Motor neuron (in vitro differentiated cells): ENCODE measurements at regions not wholly inside any gene's neighbourhood (a gene's known extent, or its start where the extent isn't known, plus 50 kb on each side); places are given as distances from the start of the nearest gene placed in this dataset.
"Not testable (repeated sequence)": the region's sequence is repeated elsewhere in the genome, so short reads cannot be mapped to it uniquely, and the experiment has no call there.

Experiments
- ATAC-seq, 8 experiments: fragments of 200-7000 bp; cut with Tn5 transposase; replicated peaks in 6 of 8; 2 replicates each; pipeline ENCODE4 v1.8.0; 2021; ENCODE audit warnings: mild to moderate bottlenecking in 8 of 8, moderate library complexity in 8 of 8
- H3K27ac ChIP-seq, 2 donors: fragments of 250-450 bp; sonication (Bioruptor Pico); 2 replicates each; pipeline ENCODE4 v1.9.0; 2021; ENCODE audit warnings: antibody characterized with exemption in 2 of 2, mild to moderate bottlenecking in 2 of 2, moderate library complexity in 1 of 2
- H3K4me1 ChIP-seq, 2 donors: fragments of 250-450 bp; sonication (Bioruptor Pico); replicated peaks in 1 of 2; 2 replicates each; pipeline ENCODE4 v1.6.1; 2021; ENCODE audit warnings: antibody characterized with exemption in 2 of 2, mild to moderate bottlenecking in 2 of 2, moderate library complexity in 1 of 2
- H3K4me3 ChIP-seq, 5 donors: fragments of 250-450 bp; sonication (Bioruptor Pico); 2 replicates each; pipeline ENCODE4 v1.9.0; 2021; ENCODE audit warnings: antibody characterized with exemption in 5 of 5, mild to moderate bottlenecking in 5 of 5, moderate library complexity in 4 of 5
- WGBS, 10 experiments: fragments of 450-650 bp; shearing (Covaris generic); methylation state at CpG; one replicate each; pipeline ENCODE4 v1.0.0; 2022; 5-methylcytosine and 5-hydroxymethylcytosine counted together
- in situ Hi-C, 9 experiments: fragments of 400-800 bp; cut with MboI; loops; one replicate each; pipeline ENCODE4 v1.15.0; 2021; ENCODE audit warnings: low sequenced_read_pairs in 9 of 9, low pct_unique_long_range_greater_than_20kb in 2 of 9; ENCODE audit not compliant: unreplicated experiment in 9 of 9

DNA sequence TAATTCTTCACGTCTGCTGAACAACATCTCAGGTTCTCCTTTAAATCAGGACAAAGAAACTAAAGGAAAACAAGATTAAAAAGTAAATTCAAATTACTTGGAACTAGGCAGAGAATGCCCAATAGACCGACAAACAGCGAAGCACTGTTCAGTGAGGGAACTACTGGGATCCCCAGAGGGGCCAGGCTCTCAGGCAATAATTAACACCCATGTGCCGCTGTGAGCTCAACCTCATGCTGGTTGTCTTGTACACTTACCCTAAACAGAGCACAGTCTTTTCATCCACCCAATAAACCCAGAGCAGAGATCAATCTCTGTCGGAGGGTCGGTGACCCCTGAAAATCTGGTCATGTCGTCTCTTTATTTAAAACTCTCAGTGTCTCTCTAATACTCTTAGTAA is 229.9 kb upstream of the CRIM1 start:
- H3K27ac ChIP-seq, result no peak overlapping the region
- 0 to 55% (median 16%) methylated on average over 1 to 7 of the region's 7 CpGs; no CpG with 5 or more reads in 2 of the 10 experiments for WGBS, 10 experiments
- peak in 4 of 8 experiments; percentile 39 to 76 (median 66) for ATAC-seq
- peaks cover 5 to 24% of the 10 kb centered on the region in 2 donors for H3K4me1 ChIP-seq
- in situ Hi-C loops, result no loop called here
- no peak overlapping the region for H3K4me3 ChIP-seq

DNA sequence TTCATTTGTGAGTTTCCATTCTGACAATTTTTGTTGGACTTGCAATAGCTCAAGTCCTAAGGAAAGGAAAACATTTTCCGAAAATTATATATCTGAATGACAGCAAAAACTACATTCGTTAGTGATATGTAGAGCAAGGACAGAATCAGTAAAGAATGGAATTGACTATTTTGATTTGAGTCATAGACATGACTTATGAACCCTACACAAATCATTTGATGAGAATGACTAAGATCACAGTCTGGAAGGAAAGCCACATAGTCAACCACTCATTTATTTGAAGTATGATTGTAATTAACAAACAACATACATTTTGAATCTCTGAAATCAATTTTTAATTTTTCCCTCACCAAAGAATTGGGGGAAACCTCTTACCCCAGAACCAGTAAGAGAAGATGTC is 231.6 kb upstream of the CRIM1 start:
- Histone ChIP-seq H3K4me3 (no peak overlapping the region), H3K4me1 (peaks cover 5 to 22% of the 10 kb centered on the region in 2 donors), H3K27ac (no peak overlapping the region)
- 0 to 100% (median 96%) methylated on average over 2 of the region's 2 CpGs for WGBS, 10 experiments
- ATAC-seq, result no peak
- in situ Hi-C loops, result no loop called here

DNA sequence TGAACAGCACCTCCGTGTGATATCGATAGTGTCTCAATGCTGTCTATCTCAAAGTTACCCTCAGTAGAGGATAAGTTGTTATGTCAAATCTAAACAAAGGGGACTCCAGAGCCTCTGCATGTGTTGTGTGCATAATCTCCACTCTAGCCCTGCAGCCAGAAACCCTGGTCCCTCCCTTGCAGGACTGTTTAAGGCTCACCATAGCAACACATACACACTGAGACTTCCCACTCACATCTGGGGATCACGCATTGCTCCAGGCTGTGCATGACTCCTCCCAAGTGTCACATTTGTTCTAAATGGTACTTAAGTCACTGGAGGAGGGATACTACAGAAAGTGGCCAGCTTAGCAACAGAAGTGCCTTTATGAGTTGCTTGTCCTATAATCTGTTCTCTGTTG is 258.6 kb upstream of the CRIM1 start:
- no peak overlapping the region for H3K4me3 ChIP-seq
- H3K27ac ChIP-seq, result no peak overlapping the region
- no peaks in the 10 kb centered on the region for H3K4me1 ChIP-seq
- WGBS, 10 experiments, result 0 to 100% (median 90%) methylated on average over 1 to 3 of the region's 3 CpGs; no CpG with 5 or more reads in 4 of the 10 experiments
- in situ Hi-C loops, result no loop called here
- peak; percentile 64 to 100 (median 90) for ATAC-seq

GRCh38 chr2:36091844-36092741 is 263.5 kb upstream of the CRIM1 start:
- 40 to 100% (median 87%) methylated on average over 3 to 6 of the region's 26 CpGs; no CpG with 5 or more reads in 7 of the 10 experiments for WGBS, 10 experiments
- H3K27ac ChIP-seq, H3K4me3 ChIP-seq, ATAC-seq, H3K4me1 ChIP-seq, in situ Hi-C loops: not testable (repeated sequence)

DNA sequence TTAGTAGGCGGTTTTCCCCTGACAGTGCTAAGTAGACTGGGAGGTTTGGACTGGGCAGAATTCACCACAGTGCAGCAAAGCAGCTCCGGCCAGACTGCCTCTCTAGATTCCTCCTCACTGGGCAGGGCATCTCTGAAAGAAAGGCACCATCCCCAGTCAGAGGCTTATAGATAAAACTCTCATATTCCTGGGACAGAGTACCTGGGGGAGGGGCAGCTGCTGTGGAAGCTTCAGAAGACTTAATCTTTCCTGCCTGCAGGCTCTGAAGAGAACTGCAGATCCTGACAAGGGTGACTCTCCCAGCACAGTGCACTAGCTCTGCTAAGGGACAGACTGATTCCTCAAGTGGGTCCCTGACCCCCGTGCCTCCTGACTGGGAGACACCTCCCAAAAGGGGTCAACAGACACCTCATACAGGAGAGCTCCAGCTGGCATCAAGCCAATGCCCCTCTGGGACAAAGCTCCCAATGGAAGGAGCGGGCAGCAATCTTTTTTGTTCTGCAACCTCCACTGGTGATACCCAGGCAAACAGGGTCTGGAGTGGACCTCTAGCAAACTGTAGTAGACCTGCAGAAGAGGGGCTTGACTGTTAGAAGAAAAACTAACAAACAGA is 266.8 kb upstream of the CRIM1 start:
- Histone ChIP-seq H3K4me1 (no peaks in the 10 kb centered on the region), H3K27ac (no peak overlapping the region), H3K4me3 (no peak overlapping the region)
- WGBS, 10 experiments, result 0 to 100% (median 86%) methylated on average over 1 to 3 of the region's 4 CpGs; no CpG with 5 or more reads in 3 of the 10 experiments
- no peak for ATAC-seq
- in situ Hi-C loops, result no loop called here

- no peak for ATAC-seq
- H3K27ac ChIP-seq, result no peak overlapping the region
- in situ Hi-C loops, result no loop called here
- H3K4me3 ChIP-seq, result no peak overlapping the region
- no peaks in the 10 kb centered on the region for H3K4me1 ChIP-seq
- WGBS, 10 experiments, result 0 to 88% (median 71%) methylated on average over 1 to 3 of the region's 3 CpGs; no CpG with 5 or more reads in 3 of the 10 experiments
These were observed 268.2 kb upstream of the CRIM1 start for GRCh38 chr2:36087344-36087743.

GRCh38 chr2:36079793-36080192 is 275.8 kb upstream of the CRIM1 start:
- no peak for ATAC-seq
- H3K4me1 ChIP-seq, result no peaks in the 10 kb centered on the region
- 0 to 100% (median 94%) methylated on average over 1 of the region's 1 CpG; no CpG with 5 or more reads in 4 of the 10 experiments for WGBS, 10 experiments
- no peak overlapping the region for H3K27ac ChIP-seq
- in situ Hi-C loops, result no loop called here
- no peak overlapping the region for H3K4me3 ChIP-seq

GRCh38 chr2:36074008-36074407 is 281.6 kb upstream of the CRIM1 start:
- no peak for ATAC-seq
- Histone ChIP-seq H3K27ac (no peak overlapping the region), H3K4me3 (no peak overlapping the region), H3K4me1 (no peaks in the 10 kb centered on the region)
- WGBS, 10 experiments, result 0% methylated on average over 1 of the region's 1 CpG; no CpG with 5 or more reads in 7 of the 10 experiments
- in situ Hi-C loops, result no loop called here

DNA sequence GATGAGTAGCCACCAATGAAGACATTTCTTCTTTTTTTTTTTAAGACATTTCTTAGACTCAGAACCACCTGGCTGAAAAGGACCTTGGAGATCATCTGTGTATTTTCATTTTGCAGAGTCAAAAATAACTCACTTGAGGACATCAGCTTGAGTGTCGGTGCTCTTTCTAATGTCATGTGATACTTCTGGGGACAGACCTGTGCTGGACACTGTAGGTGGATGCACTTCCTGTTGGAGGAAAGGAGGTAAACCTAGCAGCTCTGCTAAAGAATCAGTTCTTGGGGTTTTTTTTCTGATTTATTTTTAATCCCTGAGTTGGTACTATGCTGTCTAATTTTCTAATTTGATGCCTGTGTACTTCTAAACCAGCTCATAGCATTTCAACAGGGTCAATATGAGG is 283.9 kb upstream of the CRIM1 start:
- WGBS, 10 experiments, result 17 to 100% (median 100%) methylated on average over 1 of the region's 1 CpG; no CpG with 5 or more reads in 5 of the 10 experiments
- no peak for ATAC-seq
- in situ Hi-C loops, result no loop called here
- Histone ChIP-seq H3K27ac (no peak overlapping the region), H3K4me1 (no peaks in the 10 kb centered on the region), H3K4me3 (no peak overlapping the region)

DNA sequence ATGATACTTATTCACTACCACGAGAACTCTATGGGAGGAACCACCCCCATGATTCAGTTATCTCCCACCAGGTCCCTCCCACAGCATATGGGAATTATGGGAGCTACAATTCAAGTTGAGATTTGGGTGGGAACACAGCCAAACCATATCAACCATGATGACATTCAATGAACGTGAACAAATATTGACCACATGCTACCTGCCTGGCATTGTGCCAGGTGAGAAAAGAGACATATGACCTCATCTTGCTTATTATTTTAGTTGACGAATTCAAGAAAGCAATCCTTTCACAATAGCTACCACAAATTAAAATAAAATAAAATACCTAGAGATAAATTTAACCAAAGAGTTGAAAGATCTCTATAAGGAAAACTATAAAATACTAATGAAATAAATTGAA is 286.5 kb upstream of the CRIM1 start:
- Histone ChIP-seq H3K27ac (no peak overlapping the region), H3K4me1 (no peaks in the 10 kb centered on the region), H3K4me3 (no peak overlapping the region)
- ATAC-seq, result no peak
- 0 to 100% (median 80%) methylated on average over 1 to 3 of the region's 3 CpGs; no CpG with 5 or more reads in 1 of the 10 experiments for WGBS, 10 experiments
- in situ Hi-C loops, result no loop called here

DNA sequence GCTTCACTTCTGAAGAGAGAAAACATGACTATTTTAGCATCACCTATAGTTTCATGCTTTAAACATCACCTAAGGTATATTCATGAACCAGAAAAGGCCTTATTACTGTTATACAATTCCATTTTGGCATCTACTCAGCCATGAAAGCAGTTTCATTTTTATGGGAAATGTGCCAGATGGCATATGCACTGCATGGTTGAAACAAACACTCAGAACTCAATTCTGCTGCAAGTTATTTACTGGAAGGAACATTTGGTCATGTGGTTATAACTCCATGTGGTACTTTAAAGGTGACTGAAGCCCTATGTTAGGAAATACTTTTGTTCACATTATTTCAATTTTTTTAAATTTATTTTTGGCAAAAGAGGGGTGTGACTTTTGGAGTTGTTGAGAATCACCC is 287.5 kb upstream of the CRIM1 start:
- in situ Hi-C loops, result no loop called here
- no peak for ATAC-seq
- H3K4me3 ChIP-seq, result no peak overlapping the region
- H3K4me1 ChIP-seq, result no peaks in the 10 kb centered on the region
- H3K27ac ChIP-seq, result no peak overlapping the region

- no peak for ATAC-seq
- Histone ChIP-seq H3K4me3 (no peak overlapping the region), H3K4me1 (no peaks in the 10 kb centered on the region), H3K27ac (no peak overlapping the region)
- in situ Hi-C loops, result no loop called here
- WGBS, 10 experiments, result 9 to 93% (median 65%) methylated on average over 1 to 4 of the region's 4 CpGs
These were observed 295.4 kb upstream of the CRIM1 start for GRCh38 chr2:36060133-36060532.

DNA sequence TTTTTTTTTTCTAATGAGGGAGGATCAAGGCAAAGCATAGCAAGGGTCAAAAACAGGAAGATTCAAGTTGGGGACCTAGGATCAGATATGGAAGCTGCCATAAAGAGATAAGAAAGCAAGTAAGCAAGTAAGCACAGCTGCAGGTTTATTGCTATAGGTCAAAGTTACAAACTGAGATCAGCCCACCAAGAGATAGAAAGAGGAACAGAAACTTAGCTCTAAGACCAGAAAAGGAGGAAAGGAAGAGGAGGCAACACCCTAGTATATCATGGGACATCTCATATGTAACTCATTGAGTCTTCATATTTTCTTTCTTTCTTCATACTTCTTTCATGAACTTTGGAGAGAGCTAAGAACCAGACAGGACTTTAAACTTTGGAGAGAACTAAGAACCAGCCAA is 295.9 kb upstream of the CRIM1 start:
- Histone ChIP-seq H3K4me1 (no peaks in the 10 kb centered on the region), H3K4me3 (no peak overlapping the region), H3K27ac (no peak overlapping the region)
- in situ Hi-C loops, result no loop called here
- no peak for ATAC-seq
